AG08395 (cell line): ENCODE measurements at regions not wholly inside any gene's neighbourhood (a gene's known extent, or its start where the extent isn't known, plus 50 kb on each side); places are given as distances from the start of the nearest gene placed in this dataset.
A peak's percentile ranks its signal among the peaks of the same experiment; 100 is the strongest.

ENCODE experiments used
- DNase-seq: peaks from one replicate; pipeline ENCODE4 v3.0.0; 2012; ENCODE audit warnings: mixed read lengths, low spot score

GRCh38 chr19:28290963-28291657 is 921.8 kb downstream of the UQCRFS1 start:
- no peak for DNase-seq

- DNase-seq: peak; percentile 88
Observed at GRCh38 chr19:28289295-28290063, 923.5 kb downstream of the UQCRFS1 start.

- DNase-seq: no peak
Observed at GRCh38 chr19:28288572-28289264, 924.2 kb downstream of the UQCRFS1 start.

GRCh38 chr19:28285917-28286316 is 927.0 kb downstream of the UQCRFS1 start:
- no peak for DNase-seq

GRCh38 chr19:28285078-28285477 is 927.9 kb downstream of the UQCRFS1 start:
- no peak for DNase-seq

GRCh38 chr19:28284389-28284788 is 928.6 kb downstream of the UQCRFS1 start:
- DNase-seq: no peak

- no peak for DNase-seq
Observed at GRCh38 chr19:28283592-28283991, 929.4 kb downstream of the UQCRFS1 start.

GRCh38 chr19:28281676-28282075 is 931.3 kb downstream of the UQCRFS1 start:
- DNase-seq: no peak

- no peak for DNase-seq
Observed at GRCh38 chr19:28264556-28264955, 948.4 kb downstream of the UQCRFS1 start.

- DNase-seq: no peak
Observed at GRCh38 chr19:28258829-28259228, 954.1 kb downstream of the UQCRFS1 start.

GRCh38 chr19:28257396-28257795 is 955.6 kb downstream of the UQCRFS1 start:
- no peak for DNase-seq

GRCh38 chr19:28247243-28247642 is 965.7 kb downstream of the UQCRFS1 start:
- no peak for DNase-seq

- DNase-seq: no peak
Observed at GRCh38 chr19:28245937-28246336, 967.0 kb downstream of the UQCRFS1 start.

GRCh38 chr19:28244966-28245365 is 968.0 kb downstream of the UQCRFS1 start:
- DNase-seq: no peak

- DNase-seq: peak; percentile 77
Observed at GRCh38 chr19:28242317-28242927, 970.5 kb downstream of the UQCRFS1 start.

- DNase-seq: no peak
Observed at GRCh38 chr19:28239270-28239669, 973.7 kb downstream of the UQCRFS1 start.

GRCh38 chr19:28238270-28238820 is 974.6 kb downstream of the UQCRFS1 start:
- no peak for DNase-seq

- DNase-seq: no peak
Observed at GRCh38 chr19:28235606-28236125, 977.3 kb downstream of the UQCRFS1 start.

- peak; percentile 33 for DNase-seq
Observed at GRCh38 chr19:28234637-28235036, 978.3 kb downstream of the UQCRFS1 start.

- no peak for DNase-seq
Observed at GRCh38 chr19:28228854-28229253, 984.1 kb downstream of the UQCRFS1 start.

- no peak for DNase-seq
Observed at GRCh38 chr19:28224441-28224840, 988.5 kb downstream of the UQCRFS1 start.

GRCh38 chr19:28221736-28222135 is 991.2 kb downstream of the UQCRFS1 start:
- DNase-seq: peak; percentile 10
